A673 (cell line): ENCODE measurements at regions not wholly inside any gene's neighbourhood (a gene's known extent, or its start where the extent isn't known, plus 50 kb on each side); places are given as distances from the start of the nearest gene placed in this dataset.

ENCODE experiments used
- EZH2 ChIP-seq: fragments of 200-600 bp; sonication (generic); IDR thresholded peaks from 2 replicates; pipeline ENCODE4 v1.6.1; 2017; ENCODE audit warnings: borderline replicate concordance, low read depth, mild to moderate bottlenecking, mixed read lengths, antibody characterized with exemption, low read length; ENCODE audit not compliant: poor library complexity, severe bottlenecking
- TF ChIP-seq, protein P1 (sequence below): fragments of 300-800, 200-600 bp; sonication (generic); conservative IDR thresholded peaks from 2 replicates; pipeline ENCODE4 v1.5.1; 2017; ENCODE audit warnings: low read depth, mild to moderate bottlenecking, antibody characterized with exemption, low read length, moderate library complexity, mixed read lengths

DNA sequence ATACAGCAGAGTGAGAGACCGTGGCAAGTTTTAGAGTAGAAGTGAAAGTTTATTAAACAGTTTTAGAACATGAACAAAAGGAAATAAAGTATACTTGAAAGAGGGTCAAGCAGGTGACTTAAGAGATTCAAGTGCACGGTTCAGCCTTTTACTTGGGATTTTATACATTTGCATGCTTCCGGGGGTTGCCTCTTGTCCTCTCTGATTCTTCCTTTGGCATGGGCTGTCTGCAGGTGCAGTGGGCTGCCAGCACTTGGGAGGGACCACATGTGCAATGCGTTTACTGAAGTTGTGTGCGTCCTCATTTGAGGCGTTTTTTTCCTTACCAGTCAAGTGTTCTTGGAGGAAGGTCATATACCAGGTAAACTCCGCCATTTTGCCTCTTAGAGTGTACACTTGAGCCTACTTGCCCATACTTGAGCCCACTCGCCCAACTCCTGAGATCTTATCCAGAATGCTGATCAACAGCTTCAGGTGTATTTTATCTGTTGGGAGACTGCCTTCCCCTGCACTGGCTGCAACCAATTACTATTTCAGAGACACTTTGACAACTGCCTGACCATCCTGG lies 195.2 kb downstream of the IRX5 start:
- no peak for TF ChIP-seq EZH2
- TF ChIP-seq, protein P1, sequence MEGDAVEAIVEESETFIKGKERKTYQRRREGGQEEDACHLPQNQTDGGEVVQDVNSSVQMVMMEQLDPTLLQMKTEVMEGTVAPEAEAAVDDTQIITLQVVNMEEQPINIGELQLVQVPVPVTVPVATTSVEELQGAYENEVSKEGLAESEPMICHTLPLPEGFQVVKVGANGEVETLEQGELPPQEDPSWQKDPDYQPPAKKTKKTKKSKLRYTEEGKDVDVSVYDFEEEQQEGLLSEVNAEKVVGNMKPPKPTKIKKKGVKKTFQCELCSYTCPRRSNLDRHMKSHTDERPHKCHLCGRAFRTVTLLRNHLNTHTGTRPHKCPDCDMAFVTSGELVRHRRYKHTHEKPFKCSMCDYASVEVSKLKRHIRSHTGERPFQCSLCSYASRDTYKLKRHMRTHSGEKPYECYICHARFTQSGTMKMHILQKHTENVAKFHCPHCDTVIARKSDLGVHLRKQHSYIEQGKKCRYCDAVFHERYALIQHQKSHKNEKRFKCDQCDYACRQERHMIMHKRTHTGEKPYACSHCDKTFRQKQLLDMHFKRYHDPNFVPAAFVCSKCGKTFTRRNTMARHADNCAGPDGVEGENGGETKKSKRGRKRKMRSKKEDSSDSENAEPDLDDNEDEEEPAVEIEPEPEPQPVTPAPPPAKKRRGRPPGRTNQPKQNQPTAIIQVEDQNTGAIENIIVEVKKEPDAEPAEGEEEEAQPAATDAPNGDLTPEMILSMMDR = no peak
